ENCODE measurements at regions not wholly inside any gene's neighbourhood (a gene's known extent, or its start where the extent isn't known, plus 50 kb on each side); places are given as distances from the start of the nearest gene placed in this dataset.

GRCh38 chr2:13942111-13942510, 690.4 kb upstream of the LRATD1 start:
- Histone ChIP-seq H3K4ac (ENCODE audit: low read depth, low read length) (no peak overlapping the region), H2BK15ac (ENCODE audit: low read depth, low read length) (no peak overlapping the region), H3K27me3 (ENCODE audit: insufficient read depth, low read length) (no peaks in the 10 kb centered on the region), H4K91ac (ENCODE audit: insufficient read length, low read depth, low read length) (no peak overlapping the region), H3K79me2 (ENCODE audit: insufficient read depth, low read length) (no peaks in the 10 kb centered on the region), H3K4me1 (ENCODE audit: insufficient read depth, low read length) (no peaks in the 10 kb centered on the region), H4K20me1 (ENCODE audit: control insufficient read depth, insufficient read depth, insufficient read length) (no peaks in the 10 kb centered on the region), H3K23me2 (ENCODE audit: insufficient read length, low read depth, low read length, poor library complexity, severe bottlenecking) (no peaks in the 10 kb centered on the region), H3K9ac (ENCODE audit: extremely low read depth, insufficient read length, low read length) (no peak overlapping the region), H2BK5ac (ENCODE audit: insufficient read length, low read length) (no peak overlapping the region), H3K23ac (ENCODE audit: insufficient read length, low read depth, low read length) (no peak overlapping the region), H3K56ac (ENCODE audit: insufficient read length, low read depth, low read length) (no peak overlapping the region), H3K14ac (ENCODE audit: insufficient read depth, low read length) (no peak overlapping the region), H2AFZ (ENCODE audit: low read length) (no peak overlapping the region), H3K18ac (ENCODE audit: insufficient read length, low read depth, low read length) (no peak overlapping the region), H3K9me3 (ENCODE audit: control insufficient read depth, low read depth, low read length) (no peaks in the 10 kb centered on the region), H2BK20ac (ENCODE audit: low read depth, low read length, poor library complexity, severe bottlenecking) (no peak overlapping the region), H2BK12ac (ENCODE audit: insufficient read length, low read depth, low read length) (no peak overlapping the region), H4K8ac (replicated peaks; ENCODE audit: insufficient read length, low read depth, low read length) (no peak overlapping the region), H2AK5ac (ENCODE audit: insufficient read length, low read length) (no peak overlapping the region), H3K4me2 (ENCODE audit: insufficient read depth, insufficient read length, low read length) (no peak overlapping the region), H3K79me1 (ENCODE audit: insufficient read depth, low read depth, low read length, poor library complexity, severe bottlenecking) (no peaks in the 10 kb centered on the region), H3K27ac (ENCODE audit: insufficient read length, low read depth, low read length) (no peak overlapping the region), H4K5ac (ENCODE audit: insufficient read length, low read depth, low read length) (no peak overlapping the region), H2BK120ac (ENCODE audit: low read depth, low read length, poor library complexity, severe bottlenecking) (no peak overlapping the region), H3T11ph (ENCODE audit: low read length) (no peak overlapping the region)
- Mint-ChIP-seq H3K27me3 (ENCODE audit: low read depth) (no peaks in the 10 kb centered on the region), H3K4me3 (no peak overlapping the region), H3K4me1 (no peaks in the 10 kb centered on the region), H3K9me3 (no peaks in the 10 kb centered on the region), H3K36me3 (ENCODE audit: insufficient read depth in 1 of 3, low read depth in 3 of 3) (no peaks in the 10 kb centered on the region), H3K27ac (no peak overlapping the region)
- WGBS (ENCODE audit: extremely low coverage, insufficient read length, low lambda C conversion rate): no CpG with 5 or more reads among the region's 2 CpGs
- no peak for TF ChIP-seq CTCF (conservative IDR thresholded peaks at IDR 0.05)
- no peak for DNase-seq
